Keratinocyte (primary cell): ENCODE measurements at regions not wholly inside any gene's neighbourhood (a gene's known extent, or its start where the extent isn't known, plus 50 kb on each side); places are given as distances from the start of the nearest gene placed in this dataset.

ENCODE experiments used
- DNase-seq: peaks from one replicate; pipeline ENCODE4 v3.0.0-alpha.2; 2011; ENCODE audit warnings: low read depth, missing footprints, low spot score
- FAIRE-seq: peaks from 2 replicates; lab custom pipeline; 2011; peaks lifted over from hg19 to GRCh38; lab: Jason Lieb, UNC
- H2AFZ ChIP-seq: 2 replicates; pipeline ENCODE4 v1.6.0; 2012; ENCODE audit warnings: low read length, control low read depth, inconsistent platforms; ENCODE audit not compliant: control insufficient read depth
- H3K27ac ChIP-seq: 2 replicates; pipeline ENCODE4 v1.5.1; 2011; ENCODE audit warnings: low read length; ENCODE audit not compliant: control insufficient read depth, insufficient read depth
- H3K27me3 ChIP-seq: 3 replicates; pipeline ENCODE4 v1.6.0; 2011; ENCODE audit warnings: low read length; ENCODE audit not compliant: control insufficient read depth, insufficient read depth; ENCODE audit errors: extremely low read depth
- H3K36me3 ChIP-seq, 2 experiments: 2 replicates in 1 of 2; 3 replicates in 1 of 2; pipeline ENCODE4 v1.5.1; 2011; ENCODE audit warnings: low read length in 2 of 2, mild to moderate bottlenecking in 1 of 2; ENCODE audit not compliant: control insufficient read depth in 2 of 2, insufficient read depth in 2 of 2; ENCODE audit errors: extremely low read depth in 1 of 2
- H3K4me1 ChIP-seq: 3 replicates; pipeline ENCODE4 v1.5.1; 2011; ENCODE audit warnings: low read length; ENCODE audit not compliant: control insufficient read depth, insufficient read depth; ENCODE audit errors: extremely low read depth
- H3K4me2 ChIP-seq: 3 replicates; pipeline ENCODE4 v1.6.0; 2011; ENCODE audit warnings: low read depth, low read length; ENCODE audit not compliant: control insufficient read depth, insufficient read depth; ENCODE audit errors: extremely low read depth
- H3K4me3 ChIP-seq, 3 experiments: fragments of 200-600 bp in 1 of 3; sonication (generic) in 1 of 3; 2 replicates in 2 of 3; 3 replicates in 1 of 3; pipeline ENCODE4 v1.5.1; 2011 to 2016; ENCODE audit warnings: low read length in 3 of 3, mild to moderate bottlenecking in 3 of 3, control low read depth in 2 of 3, inconsistent platforms in 1 of 3, low read depth in 1 of 3, mixed read lengths in 1 of 3, mixed run types in 1 of 3, moderate library complexity in 1 of 3; ENCODE audit not compliant: control insufficient read depth in 2 of 3, insufficient read depth in 2 of 3; ENCODE audit errors: extremely low read depth in 1 of 3
- H3K79me2 ChIP-seq: 2 replicates; pipeline ENCODE4 v1.6.0; 2012; ENCODE audit warnings: low read length; ENCODE audit not compliant: control insufficient read depth, insufficient read depth
- H3K9ac ChIP-seq: 3 replicates; pipeline ENCODE4 v1.6.0; 2011; ENCODE audit warnings: low read length; ENCODE audit not compliant: control insufficient read depth, insufficient read depth; ENCODE audit errors: extremely low read depth
- H3K9me1 ChIP-seq: 3 replicates; pipeline ENCODE4 v1.6.0; 2011; ENCODE audit warnings: low read length; ENCODE audit not compliant: control insufficient read depth, insufficient read depth; ENCODE audit errors: extremely low read depth
- H3K9me3 ChIP-seq: 2 replicates; pipeline ENCODE4 v1.5.1; 2012; ENCODE audit warnings: low read depth, low read length; ENCODE audit not compliant: control insufficient read depth
- H4K20me1 ChIP-seq: 3 replicates; pipeline ENCODE4 v1.6.0; 2011; ENCODE audit warnings: low read length; ENCODE audit not compliant: control insufficient read depth, insufficient read depth; ENCODE audit errors: extremely low read depth
- CTCF ChIP-seq, 3 experiments: IDR thresholded peaks in 1 of 3; conservative IDR thresholded peaks in 1 of 3; optimal IDR thresholded peaks in 1 of 3; 2 replicates in 2 of 3; 3 replicates in 1 of 3; pipeline versions ENCODE3 to v1.5.1; 2011; ENCODE audit warnings: low read length in 3 of 3, mild to moderate bottlenecking in 3 of 3, moderate library complexity in 2 of 3, control low read depth in 1 of 3, inconsistent platforms in 1 of 3; ENCODE audit not compliant: insufficient read depth in 2 of 3; ENCODE audit errors: extremely low read depth in 1 of 3
- EZH2 ChIP-seq: IDR thresholded peaks from one replicate; pipeline ENCODE4 v1.6.1; 2012; ENCODE audit warnings: inconsistent platforms, mild to moderate bottlenecking, low read length, moderate library complexity
- dilution Hi-C: fragments of 300-500 bp; cut with MboI; formaldehyde crosslinking; loops from one replicate; pipeline ENCODE4 v1.7.0; 2020; ENCODE audit warnings: low sequenced_read_pairs; ENCODE audit not compliant: extremely low pct_ligation_motif_present

GRCh38 chr18:66674286-66674685 is 70.4 kb upstream of the CDH19 start:
- H2AFZ ChIP-seq: no peak overlapping the region
- FAIRE-seq: no peak
- no peak for TF ChIP-seq CTCF (optimal IDR thresholded peaks at IDR 0.05 in 1 of 3, IDR thresholded peaks at IDR 0.05 in 1 of 3, conservative IDR thresholded peaks at IDR 0.05 in 1 of 3; ENCODE audit: extremely low read depth in 1 of 3, insufficient read depth in 2 of 3, low read length in 3 of 3)
- TF ChIP-seq EZH2: no peak

GRCh38 chr18:66668706-66669105 is 64.8 kb upstream of the CDH19 start:
- Histone ChIP-seq H3K36me3 (no peaks in the 10 kb centered on the region), H3K4me3 (no peak overlapping the region), H3K79me2 (no peaks in the 10 kb centered on the region), H3K4me2 (no peak overlapping the region), H3K27me3 (no peaks in the 10 kb centered on the region), H3K9ac (no peak overlapping the region), H3K27ac (no peak overlapping the region), H3K9me3 (peaks cover 2% of the 10 kb centered on the region), H4K20me1 (no peaks in the 10 kb centered on the region), H3K4me1 (no peaks in the 10 kb centered on the region), H2AFZ (no peak overlapping the region), H3K9me1 (no peaks in the 10 kb centered on the region)
- no peak for TF ChIP-seq EZH2
- TF ChIP-seq CTCF (optimal IDR thresholded peaks at IDR 0.05 in 1 of 3, IDR thresholded peaks at IDR 0.05 in 1 of 3, conservative IDR thresholded peaks at IDR 0.05 in 1 of 3; ENCODE audit: extremely low read depth in 1 of 3, insufficient read depth in 2 of 3, low read length in 3 of 3): no peak
- no peak for FAIRE-seq
- DNase-seq: no peak
- dilution Hi-C loops: no loop called here

More at GRCh38 chr18:66674286-66674685, 70.4 kb upstream of the CDH19 start:
- DNase-seq: no peak
- Histone ChIP-seq H3K4me1 (no peaks in the 10 kb centered on the region), H3K4me3 (no peak overlapping the region), H3K9me1 (no peaks in the 10 kb centered on the region), H3K4me2 (no peak overlapping the region), H3K36me3 (no peaks in the 10 kb centered on the region), H3K9me3 (peaks cover 2% of the 10 kb centered on the region), H3K27me3 (no peaks in the 10 kb centered on the region), H4K20me1 (no peaks in the 10 kb centered on the region), H3K9ac (no peak overlapping the region), H3K27ac (no peak overlapping the region), H3K79me2 (no peaks in the 10 kb centered on the region)
- dilution Hi-C loops: no loop called here
